Brain microvascular endothelial cell (primary cell): ENCODE measurements at regions not wholly inside any gene's neighbourhood (a gene's known extent, or its start where the extent isn't known, plus 50 kb on each side); places are given as distances from the start of the nearest gene placed in this dataset.
"Not testable (repeated sequence)": the region's sequence is repeated elsewhere in the genome, so short reads cannot be mapped to it uniquely, and the experiment has no call there.

Source experiments
- DNase-seq: peaks from one replicate; pipeline ENCODE4 v3.0.0-alpha.2; 2020
- H3K27ac ChIP-seq: fragments of 250-450 bp; sonication (Bioruptor Pico); 2 replicates; pipeline ENCODE4 v1.5.1; 2020; ENCODE audit warnings: mild to moderate bottlenecking, moderate library complexity
- H3K27me3 ChIP-seq: fragments of 250-450 bp; sonication (Bioruptor Pico); replicated peaks from 2 replicates; pipeline ENCODE4 v1.5.1; 2020; ENCODE audit warnings: mild to moderate bottlenecking
- H3K36me3 ChIP-seq: fragments of 250-450 bp; sonication (Bioruptor Pico); replicated peaks from 2 replicates; pipeline ENCODE4 v1.5.1; 2020; ENCODE audit warnings: mild to moderate bottlenecking
- H3K4me3 ChIP-seq: 2 replicates; pipeline ENCODE4 v1.5.1; 2011; ENCODE audit warnings: low read depth, mild to moderate bottlenecking, control low read depth, low read length, moderate library complexity
- in situ Hi-C: cut with HindIII; loops from 2 replicates; pipeline ENCODE4 v1.10.0; 2017; ENCODE audit warnings: low sequenced_read_pairs, low pct_ligation_motif_present
- TF ChIP-seq, protein P1 (sequence below): IDR thresholded peaks from 2 replicates; pipeline ENCODE4 v1.5.1; 2011; ENCODE audit warnings: low read depth, mild to moderate bottlenecking, moderate library complexity, low read length, control low read depth, inconsistent platforms; ENCODE audit errors: missing control alignments

GRCh38 chr7:81383846-81384245, 386.0 kb downstream of the HGF start:
- peak; percentile 7 for DNase-seq
- TF ChIP-seq, protein P1, sequence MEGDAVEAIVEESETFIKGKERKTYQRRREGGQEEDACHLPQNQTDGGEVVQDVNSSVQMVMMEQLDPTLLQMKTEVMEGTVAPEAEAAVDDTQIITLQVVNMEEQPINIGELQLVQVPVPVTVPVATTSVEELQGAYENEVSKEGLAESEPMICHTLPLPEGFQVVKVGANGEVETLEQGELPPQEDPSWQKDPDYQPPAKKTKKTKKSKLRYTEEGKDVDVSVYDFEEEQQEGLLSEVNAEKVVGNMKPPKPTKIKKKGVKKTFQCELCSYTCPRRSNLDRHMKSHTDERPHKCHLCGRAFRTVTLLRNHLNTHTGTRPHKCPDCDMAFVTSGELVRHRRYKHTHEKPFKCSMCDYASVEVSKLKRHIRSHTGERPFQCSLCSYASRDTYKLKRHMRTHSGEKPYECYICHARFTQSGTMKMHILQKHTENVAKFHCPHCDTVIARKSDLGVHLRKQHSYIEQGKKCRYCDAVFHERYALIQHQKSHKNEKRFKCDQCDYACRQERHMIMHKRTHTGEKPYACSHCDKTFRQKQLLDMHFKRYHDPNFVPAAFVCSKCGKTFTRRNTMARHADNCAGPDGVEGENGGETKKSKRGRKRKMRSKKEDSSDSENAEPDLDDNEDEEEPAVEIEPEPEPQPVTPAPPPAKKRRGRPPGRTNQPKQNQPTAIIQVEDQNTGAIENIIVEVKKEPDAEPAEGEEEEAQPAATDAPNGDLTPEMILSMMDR: no peak

GRCh38 chr7:81374641-81375040, 395.2 kb downstream of the HGF start:
- H3K36me3 ChIP-seq, H3K4me3 ChIP-seq, DNase-seq, in situ Hi-C loops, H3K27me3 ChIP-seq, H3K27ac ChIP-seq: not testable (repeated sequence)

More at GRCh38 chr7:81383846-81384245, 386.0 kb downstream of the HGF start:
- in situ Hi-C loops: no loop called here
- no peak overlapping the region for H3K27ac ChIP-seq
- no peak overlapping the region for H3K4me3 ChIP-seq
- no peaks in the 10 kb centered on the region for H3K36me3 ChIP-seq
- H3K27me3 ChIP-seq: no peaks in the 10 kb centered on the region

- in situ Hi-C loops: no loop called here
- Histone ChIP-seq H3K4me3 (no peak overlapping the region), H3K36me3 (no peaks in the 10 kb centered on the region), H3K27ac (no peak overlapping the region), H3K27me3 (no peaks in the 10 kb centered on the region)
- no peak for DNase-seq
- TF ChIP-seq, protein P1: no peak
These were observed 399.0 kb downstream of the HGF start for GRCh38 chr7:81370822-81371221.

DNA sequence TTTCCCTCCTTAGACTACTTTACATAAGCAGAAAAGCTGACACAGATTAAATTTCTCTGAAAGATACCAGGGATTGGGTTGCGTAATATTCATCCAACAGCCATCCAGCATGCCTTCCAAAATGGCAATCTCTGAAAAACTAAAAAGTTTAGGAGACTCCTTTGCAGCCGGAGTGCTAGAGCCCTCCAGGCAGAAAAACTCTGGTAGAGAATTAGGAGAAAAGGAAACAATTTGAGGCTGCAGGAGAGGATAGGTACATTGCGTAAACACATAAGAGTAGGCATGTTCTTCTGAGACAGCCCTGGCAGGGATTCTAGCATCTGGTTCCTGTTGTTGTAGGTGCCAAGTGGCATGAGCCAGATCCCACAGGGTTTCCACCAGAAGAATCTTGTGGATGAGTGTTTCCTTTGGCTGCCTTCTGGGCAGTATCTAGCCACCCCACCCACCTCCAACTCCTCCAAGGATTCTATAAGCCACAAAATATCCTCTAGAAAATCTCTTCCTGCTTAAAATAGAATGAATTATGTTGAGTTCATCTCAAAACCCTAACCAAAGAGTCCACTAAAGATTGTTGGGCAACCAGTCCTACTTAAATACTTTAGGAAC, 402.4 kb downstream of the HGF start:
- no peak overlapping the region for H3K4me3 ChIP-seq
- no peak overlapping the region for H3K27ac ChIP-seq
- TF ChIP-seq, protein P1: no peak
- no peaks in the 10 kb centered on the region for H3K36me3 ChIP-seq
- H3K27me3 ChIP-seq: no peaks in the 10 kb centered on the region
- DNase-seq: no peak
- in situ Hi-C loops: no loop called here

- Histone ChIP-seq H3K4me3 (no peak overlapping the region), H3K36me3 (no peaks in the 10 kb centered on the region), H3K27me3 (no peaks in the 10 kb centered on the region), H3K27ac (no peak overlapping the region)
- TF ChIP-seq, protein P1: no peak
- in situ Hi-C loops: no loop called here
- no peak for DNase-seq
These were observed 403.3 kb downstream of the HGF start for GRCh38 chr7:81366546-81366945.

DNA sequence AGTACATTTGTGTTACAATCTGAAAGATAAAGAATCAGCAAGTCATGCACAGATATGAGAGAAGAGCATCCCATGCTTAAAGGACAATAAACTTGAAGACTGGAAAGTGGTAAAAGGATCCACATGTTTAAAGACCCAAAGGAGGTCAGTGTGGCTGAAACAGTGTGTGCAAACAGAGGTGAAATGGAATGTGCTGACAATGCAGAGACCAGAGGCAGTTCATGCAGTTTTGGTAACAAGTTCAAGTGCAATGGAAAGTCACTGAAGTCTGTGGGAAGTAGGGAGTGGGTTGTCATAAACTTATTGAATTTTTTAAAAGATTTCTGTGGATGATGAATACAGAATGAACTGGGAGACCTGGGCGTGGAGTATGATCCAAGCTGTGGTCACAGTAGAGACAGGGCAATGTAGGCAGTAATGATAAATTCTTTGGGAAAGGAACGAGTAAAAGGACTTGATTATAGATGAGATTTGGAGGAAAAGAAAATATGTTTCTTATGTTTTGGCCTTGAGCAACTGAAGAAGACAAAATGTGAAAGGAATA, 408.0 kb downstream of the HGF start:
- TF ChIP-seq, protein P1: no peak
- in situ Hi-C loops: no loop called here
- Histone ChIP-seq H3K36me3 (no peaks in the 10 kb centered on the region), H3K27me3 (no peaks in the 10 kb centered on the region), H3K27ac (no peak overlapping the region), H3K4me3 (no peak overlapping the region)
- DNase-seq: no peak
